HepG2 (cell line): ENCODE measurements at regions not wholly inside any gene's neighbourhood (a gene's known extent, or its start where the extent isn't known, plus 50 kb on each side); places are given as distances from the start of the nearest gene placed in this dataset.
A peak's percentile ranks its signal among the peaks of the same experiment; 100 is the strongest.

ENCODE experiments used
- ATF1 ChIP-seq: IDR thresholded peaks from 2 replicates; pipeline ENCODE4 v1.6.1; 2016; ENCODE audit warnings: mild to moderate bottlenecking, control low read depth
- CC2D1A ChIP-seq: sonication (generic); formaldehyde crosslinking; IDR thresholded peaks from 2 replicates; pipeline ENCODE4 v1.8.1; 2023; ENCODE audit warnings: mild to moderate bottlenecking, missing genetic modification reagents
- GATA4 ChIP-seq: sonication (generic); IDR thresholded peaks from 2 replicates; pipeline ENCODE4 v1.6.1; 2016; ENCODE audit warnings: antibody characterized with exemption, low read depth, borderline replicate concordance
- GTF2F1 ChIP-seq: fragments of 150-350 bp; IDR thresholded peaks from 2 replicates; pipeline ENCODE4 v1.6.1; 2014; ENCODE audit warnings: low read length
- HNRNPLL ChIP-seq: fragments of 200-400 bp; formaldehyde crosslinking; IDR thresholded peaks from 2 replicates; pipeline ENCODE4 v1.6.1; 2017; ENCODE audit warnings: mild to moderate bottlenecking, low read depth, low read length; ENCODE audit not compliant: poor library complexity, severe bottlenecking
- KDM5A ChIP-seq: fragments of 200-600 bp; sonication (generic); IDR thresholded peaks from 2 replicates; pipeline ENCODE4 v1.7.0; 2018; ENCODE audit warnings: antibody characterized with exemption, mild to moderate bottlenecking, low read length, borderline replicate concordance
- MXD4 ChIP-seq: IDR thresholded peaks from 2 replicates; pipeline ENCODE4 v1.6.1; 2016; ENCODE audit warnings: mild to moderate bottlenecking, missing biosample characterization, missing genetic modification reagents
- NBN ChIP-seq: fragments of 450-650 bp; conservative IDR thresholded peaks from 2 replicates; pipeline ENCODE4 v1.6.1; 2017
- NCOA2 ChIP-seq: sonication (generic); formaldehyde crosslinking; IDR thresholded peaks from 2 replicates; pipeline ENCODE4 v1.8.0; 2022; ENCODE audit warnings: inconsistent platforms
- NFKBIZ ChIP-seq: IDR thresholded peaks from 2 replicates; pipeline ENCODE4 v1.6.1; 2018; ENCODE audit warnings: missing genetic modification reagents, missing compliant biosample characterization
- NPAS2 ChIP-seq: sonication (generic); formaldehyde crosslinking; IDR thresholded peaks from 2 replicates; pipeline ENCODE4 v1.8.0; 2022; ENCODE audit warnings: mild to moderate bottlenecking, missing genetic modification reagents, borderline replicate concordance
- NR2C2 ChIP-seq: sonication (generic); formaldehyde crosslinking; IDR thresholded peaks from 2 replicates; pipeline ENCODE4 v1.4.0; 2020; ENCODE audit warnings: missing genetic modification reagents, mild to moderate bottlenecking, moderate library complexity, borderline replicate concordance
- ZFX ChIP-seq: sonication (generic); formaldehyde crosslinking; IDR thresholded peaks from 2 replicates; pipeline ENCODE4 v1.4.0; 2020; ENCODE audit warnings: mild to moderate bottlenecking, low read depth, missing genetic modification reagents, moderate library complexity
- ZNF292 ChIP-seq: sonication (generic); formaldehyde crosslinking; IDR thresholded peaks from 2 replicates; pipeline ENCODE4 v1.8.1; 2022; ENCODE audit warnings: mild to moderate bottlenecking, low read depth, missing genetic modification reagents, borderline replicate concordance
- ZNF678 ChIP-seq: sonication (generic); formaldehyde crosslinking; IDR thresholded peaks from 2 replicates; pipeline ENCODE4 v1.4.0; 2020; ENCODE audit warnings: mild to moderate bottlenecking, missing genetic modification reagents
- ZNF790 ChIP-seq: sonication (generic); formaldehyde crosslinking; IDR thresholded peaks from 2 replicates; pipeline ENCODE4 v1.8.0; 2022; ENCODE audit warnings: missing genetic modification reagents, mild to moderate bottlenecking, borderline replicate concordance
- ZNF839 ChIP-seq: sonication (generic); formaldehyde crosslinking; IDR thresholded peaks from 2 replicates; pipeline ENCODE4 v1.4.0; 2020; ENCODE audit warnings: missing genetic modification reagents, mild to moderate bottlenecking, borderline replicate concordance
- TF ChIP-seq, protein P1 (sequence below): sonication (generic); formaldehyde crosslinking; IDR thresholded peaks from 2 replicates; pipeline ENCODE4 v1.4.0; 2020; ENCODE audit warnings: missing genetic modification reagents
- TF ChIP-seq, protein P2 (sequence below): sonication (generic); formaldehyde crosslinking; IDR thresholded peaks from 2 replicates; pipeline ENCODE4 v1.4.0; 2020; ENCODE audit warnings: missing genetic modification reagents
- TF ChIP-seq, protein P3 (sequence below), 2 experiments: sonication (generic) in 1 of 2; formaldehyde crosslinking in 1 of 2; IDR thresholded peaks; 2 replicates each; pipeline versions ENCODE4 v1.5.1 to v1.6.1; 2011 to 2020; ENCODE audit warnings: borderline replicate concordance in 1 of 2, low read depth in 1 of 2, low read length in 1 of 2, mild to moderate bottlenecking in 1 of 2, missing genetic modification reagents in 1 of 2, moderate library complexity in 1 of 2
- TF ChIP-seq, protein P4 (sequence below): conservative IDR thresholded peaks from 2 replicates; pipeline ENCODE4 v1.6.1; 2018; ENCODE audit warnings: missing genetic modification reagents

DNA sequence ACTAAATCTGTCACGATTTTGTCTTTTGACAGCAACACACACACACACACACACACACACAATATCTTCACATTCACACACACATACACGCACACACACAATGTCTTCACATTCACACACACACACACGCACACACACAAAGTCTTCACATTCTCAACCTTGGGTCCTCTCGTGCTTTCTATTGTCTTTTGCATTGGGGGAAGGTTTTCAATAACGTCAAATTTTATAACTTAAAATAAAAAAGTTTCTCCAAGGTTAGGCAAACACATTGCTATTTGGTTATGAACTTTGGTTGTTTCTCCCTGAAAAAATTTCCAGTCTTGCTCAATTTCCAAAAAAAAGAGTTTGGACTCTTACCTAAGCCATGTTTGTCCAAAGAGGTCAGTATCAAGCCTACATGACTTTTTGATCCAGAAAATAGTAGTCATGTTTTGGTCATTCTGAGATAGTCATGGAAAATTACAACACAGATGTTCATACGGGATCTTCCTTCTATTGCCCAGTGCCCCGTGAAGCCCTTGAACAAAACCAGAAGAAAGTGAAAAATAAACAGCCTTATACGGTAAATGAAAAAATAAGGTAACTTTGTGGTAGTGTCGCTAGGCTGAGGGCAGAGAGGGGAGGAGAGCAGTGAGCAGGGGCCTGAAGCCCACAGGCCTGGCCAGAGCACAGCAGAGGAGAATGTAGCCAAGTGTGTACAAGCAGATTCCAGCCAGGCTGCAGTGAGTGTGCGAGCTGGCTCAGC lies 542.8 kb upstream of the ID2 start (continued):
- TF ChIP-seq ZNF790 (CRISPR knock-in tag) (0 out of 2 replicates have a peak, but pooled peaks have one; percentile 35), ZNF839 (CRISPR knock-in tag) (no peak), NPAS2 (CRISPR knock-in tag) (no peak), NFKBIZ (peak; percentile 97), ATF1 (CRISPR knock-in tag) (peak; percentile 78), HNRNPLL (no peak), CC2D1A (CRISPR knock-in tag) (no peak), GTF2F1 (no peak), NR2C2 (CRISPR knock-in tag) (peak; percentile 89), KDM5A (peak; percentile 46; the same call in 1 of the 2 replicates), ZFX (CRISPR knock-in tag) (peak; percentile 85), NCOA2 (CRISPR knock-in tag) (peak; percentile 99), NBN (no peak; the same call in 1 of the 2 replicates), MXD4 (CRISPR knock-in tag) (peak; percentile 80), ZNF292 (CRISPR knock-in tag) (peak; percentile 75; the same call in 1 of the 2 replicates), ZNF678 (CRISPR knock-in tag) (no peak), GATA4 (peak; percentile 92; the same call in 1 of the 2 replicates)
- TF ChIP-seq, protein P1, sequence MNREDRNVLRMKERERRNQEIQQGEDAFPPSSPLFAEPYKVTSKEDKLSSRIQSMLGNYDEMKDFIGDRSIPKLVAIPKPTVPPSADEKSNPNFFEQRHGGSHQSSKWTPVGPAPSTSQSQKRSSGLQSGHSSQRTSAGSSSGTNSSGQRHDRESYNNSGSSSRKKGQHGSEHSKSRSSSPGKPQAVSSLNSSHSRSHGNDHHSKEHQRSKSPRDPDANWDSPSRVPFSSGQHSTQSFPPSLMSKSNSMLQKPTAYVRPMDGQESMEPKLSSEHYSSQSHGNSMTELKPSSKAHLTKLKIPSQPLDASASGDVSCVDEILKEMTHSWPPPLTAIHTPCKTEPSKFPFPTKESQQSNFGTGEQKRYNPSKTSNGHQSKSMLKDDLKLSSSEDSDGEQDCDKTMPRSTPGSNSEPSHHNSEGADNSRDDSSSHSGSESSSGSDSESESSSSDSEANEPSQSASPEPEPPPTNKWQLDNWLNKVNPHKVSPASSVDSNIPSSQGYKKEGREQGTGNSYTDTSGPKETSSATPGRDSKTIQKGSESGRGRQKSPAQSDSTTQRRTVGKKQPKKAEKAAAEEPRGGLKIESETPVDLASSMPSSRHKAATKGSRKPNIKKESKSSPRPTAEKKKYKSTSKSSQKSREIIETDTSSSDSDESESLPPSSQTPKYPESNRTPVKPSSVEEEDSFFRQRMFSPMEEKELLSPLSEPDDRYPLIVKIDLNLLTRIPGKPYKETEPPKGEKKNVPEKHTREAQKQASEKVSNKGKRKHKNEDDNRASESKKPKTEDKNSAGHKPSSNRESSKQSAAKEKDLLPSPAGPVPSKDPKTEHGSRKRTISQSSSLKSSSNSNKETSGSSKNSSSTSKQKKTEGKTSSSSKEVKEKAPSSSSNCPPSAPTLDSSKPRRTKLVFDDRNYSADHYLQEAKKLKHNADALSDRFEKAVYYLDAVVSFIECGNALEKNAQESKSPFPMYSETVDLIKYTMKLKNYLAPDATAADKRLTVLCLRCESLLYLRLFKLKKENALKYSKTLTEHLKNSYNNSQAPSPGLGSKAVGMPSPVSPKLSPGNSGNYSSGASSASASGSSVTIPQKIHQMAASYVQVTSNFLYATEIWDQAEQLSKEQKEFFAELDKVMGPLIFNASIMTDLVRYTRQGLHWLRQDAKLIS (CRISPR knock-in tag): no peak
- TF ChIP-seq, protein P2, sequence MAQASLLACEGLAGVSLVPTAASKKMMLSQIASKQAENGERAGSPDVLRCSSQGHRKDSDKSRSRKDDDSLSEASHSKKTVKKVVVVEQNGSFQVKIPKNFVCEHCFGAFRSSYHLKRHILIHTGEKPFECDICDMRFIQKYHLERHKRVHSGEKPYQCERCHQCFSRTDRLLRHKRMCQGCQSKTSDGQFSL (CRISPR knock-in tag): no peak
- TF ChIP-seq, protein P3, sequence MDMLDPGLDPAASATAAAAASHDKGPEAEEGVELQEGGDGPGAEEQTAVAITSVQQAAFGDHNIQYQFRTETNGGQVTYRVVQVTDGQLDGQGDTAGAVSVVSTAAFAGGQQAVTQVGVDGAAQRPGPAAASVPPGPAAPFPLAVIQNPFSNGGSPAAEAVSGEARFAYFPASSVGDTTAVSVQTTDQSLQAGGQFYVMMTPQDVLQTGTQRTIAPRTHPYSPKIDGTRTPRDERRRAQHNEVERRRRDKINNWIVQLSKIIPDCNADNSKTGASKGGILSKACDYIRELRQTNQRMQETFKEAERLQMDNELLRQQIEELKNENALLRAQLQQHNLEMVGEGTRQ (IDR thresholded peaks at IDR 0.05; ENCODE audit: low read depth, low read length): no peak
- TF ChIP-seq, protein P3 (CRISPR knock-in tag; IDR thresholded peaks at IDR 0.05; ENCODE audit: borderline replicate concordance): peak; percentile 46; the same call in 1 of the 2 replicates
- TF ChIP-seq, protein P4, sequence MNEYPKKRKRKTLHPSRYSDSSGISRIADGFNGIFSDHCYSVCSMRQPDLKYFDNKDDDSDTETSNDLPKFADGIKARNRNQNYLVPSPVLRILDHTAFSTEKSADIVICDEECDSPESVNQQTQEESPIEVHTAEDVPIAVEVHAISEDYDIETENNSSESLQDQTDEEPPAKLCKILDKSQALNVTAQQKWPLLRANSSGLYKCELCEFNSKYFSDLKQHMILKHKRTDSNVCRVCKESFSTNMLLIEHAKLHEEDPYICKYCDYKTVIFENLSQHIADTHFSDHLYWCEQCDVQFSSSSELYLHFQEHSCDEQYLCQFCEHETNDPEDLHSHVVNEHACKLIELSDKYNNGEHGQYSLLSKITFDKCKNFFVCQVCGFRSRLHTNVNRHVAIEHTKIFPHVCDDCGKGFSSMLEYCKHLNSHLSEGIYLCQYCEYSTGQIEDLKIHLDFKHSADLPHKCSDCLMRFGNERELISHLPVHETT (CRISPR knock-in tag): no peak; the same call in 1 of the 2 replicates
